Duodenal mucosa (tissue), 2 donors: ENCODE measurements at regions not wholly inside any gene's neighbourhood (a gene's known extent, or its start where the extent isn't known, plus 50 kb on each side); places are given as distances from the start of the nearest gene placed in this dataset.

Experiments used
- H3K27ac ChIP-seq: one replicate; pipeline ENCODE4 v1.7.0; 2013; ENCODE audit warnings: low read depth, low read length
- H3K27me3 ChIP-seq, 2 donors: one replicate each; pipeline ENCODE4 v1.7.0; 2013; ENCODE audit warnings: low read length in 2 of 2, control low read depth in 1 of 2; ENCODE audit not compliant: insufficient read depth in 2 of 2, control insufficient read depth in 1 of 2
- H3K36me3 ChIP-seq, 2 donors: one replicate each; pipeline ENCODE4 v1.7.0; 2013; ENCODE audit warnings: low read length in 2 of 2, control low read depth in 1 of 2; ENCODE audit not compliant: insufficient read depth in 2 of 2, control insufficient read depth in 1 of 2
- H3K4me1 ChIP-seq, 2 donors: one replicate each; pipeline ENCODE4 v1.7.0; 2013; ENCODE audit warnings: low read length in 2 of 2, control low read depth in 1 of 2; ENCODE audit not compliant: insufficient read depth in 2 of 2, control insufficient read depth in 1 of 2
- H3K4me3 ChIP-seq, 2 donors: one replicate each; pipeline ENCODE4 v1.7.0; 2013; ENCODE audit warnings: low read length in 2 of 2, low read depth in 1 of 2
- H3K9ac ChIP-seq, 2 donors: one replicate each; pipeline ENCODE4 v1.7.0; 2013; ENCODE audit warnings: low read length in 2 of 2, low read depth in 1 of 2
- H3K9me3 ChIP-seq, 2 donors: one replicate each; pipeline ENCODE4 v1.7.0; 2013; ENCODE audit warnings: low read length in 2 of 2, control low read depth in 1 of 2; ENCODE audit not compliant: control insufficient read depth in 1 of 2

DNA sequence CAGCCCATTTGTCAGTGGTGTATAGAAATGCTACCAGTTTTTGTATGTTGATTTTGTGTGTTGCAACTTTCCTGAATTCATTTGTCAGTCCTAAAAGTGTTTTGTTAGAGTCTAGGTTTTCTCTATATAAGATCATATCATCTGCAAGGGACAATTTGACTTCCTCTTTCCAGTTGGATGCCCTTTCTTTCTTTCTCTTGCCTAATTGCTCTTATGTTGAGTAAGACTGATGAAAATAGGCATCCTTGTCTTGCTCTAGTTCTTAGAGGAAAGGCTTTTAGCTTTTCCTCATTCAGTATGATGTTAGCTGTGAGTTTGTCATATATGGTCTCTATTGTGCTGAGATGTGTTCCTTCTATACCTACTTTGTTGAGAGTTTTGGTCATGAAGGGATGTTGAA is 161.7 kb upstream of the TPK1 start:
- Histone ChIP-seq H3K36me3 (no peaks in the 10 kb centered on the region), H3K9me3 (peaks cover 7 to 10% of the 10 kb centered on the region in 2 donors), H3K4me3 (no peak overlapping the region), H3K9ac (no peak overlapping the region), H3K27me3 (no peaks in the 10 kb centered on the region), H3K27ac (no peak overlapping the region), H3K4me1 (no peaks in the 10 kb centered on the region)

DNA sequence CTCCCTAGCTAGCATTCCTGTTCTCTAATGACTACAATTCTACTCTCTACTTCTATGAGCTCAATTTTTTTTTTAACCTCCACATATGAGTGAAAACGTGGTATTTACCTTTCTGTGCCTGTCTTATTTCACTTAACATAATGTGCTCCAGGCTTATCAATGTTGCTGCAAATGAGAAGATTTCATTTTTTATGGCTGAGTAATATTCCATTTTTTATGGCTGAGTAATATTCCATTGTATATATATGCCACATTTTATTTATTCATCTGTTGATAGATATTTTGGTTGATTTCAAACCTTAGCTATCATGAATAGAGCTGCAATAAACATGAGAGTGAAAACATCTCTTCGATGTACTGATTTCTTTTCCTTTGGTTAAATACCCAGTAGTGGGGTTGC is 159.6 kb upstream of the TPK1 start:
- Histone ChIP-seq H3K9ac (no peak overlapping the region), H3K4me1 (no peaks in the 10 kb centered on the region), H3K4me3 (no peak overlapping the region), H3K9me3 (peaks cover 6 to 7% of the 10 kb centered on the region in 2 donors), H3K27ac (no peak overlapping the region), H3K27me3 (no peaks in the 10 kb centered on the region), H3K36me3 (no peaks in the 10 kb centered on the region)

DNA sequence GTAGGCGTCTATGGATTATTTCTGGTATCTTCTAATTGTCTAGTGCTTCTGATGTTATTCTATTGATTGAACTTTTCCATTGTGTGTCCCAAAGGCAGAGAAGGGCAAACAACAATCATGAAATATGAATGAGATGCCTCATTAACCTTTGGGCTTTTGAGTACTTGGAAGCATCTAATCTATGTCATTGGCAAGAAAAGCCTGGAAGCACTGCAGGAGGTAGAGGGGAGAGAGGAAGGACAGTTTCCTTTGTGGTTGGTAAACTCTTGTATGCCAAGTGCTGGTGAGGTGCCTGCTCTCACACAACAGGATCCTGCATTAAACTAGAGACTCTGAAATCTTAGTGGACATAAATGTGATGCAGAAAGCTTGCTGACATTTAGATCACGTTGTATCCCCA is 155.2 kb upstream of the TPK1 start:
- Histone ChIP-seq H3K4me1 (no peaks in the 10 kb centered on the region), H3K9ac (no peak overlapping the region), H3K27me3 (no peaks in the 10 kb centered on the region), H3K36me3 (no peaks in the 10 kb centered on the region), H3K4me3 (no peak overlapping the region), H3K9me3 (no peaks in the 10 kb centered on the region), H3K27ac (no peak overlapping the region)

DNA sequence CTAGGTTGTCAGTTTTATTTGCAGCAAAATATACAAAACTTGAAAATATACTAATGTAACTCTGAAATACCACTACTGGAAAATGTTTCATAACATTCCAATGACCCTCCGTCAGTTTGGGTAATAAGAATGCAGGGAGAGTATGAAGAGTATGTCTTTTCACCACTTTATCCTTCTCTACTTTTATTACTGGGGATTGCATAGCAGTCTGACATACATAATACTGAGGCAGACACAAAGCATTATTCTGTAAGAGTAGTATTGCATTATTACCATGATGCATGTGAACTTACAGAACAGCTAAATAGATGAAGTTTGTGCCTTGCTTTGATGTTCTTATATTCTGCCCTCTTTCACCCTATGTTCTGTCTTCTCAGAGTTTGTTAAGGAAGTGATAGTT is 151.8 kb upstream of the TPK1 start:
- Histone ChIP-seq H3K9ac (no peak overlapping the region), H3K27me3 (no peaks in the 10 kb centered on the region), H3K4me3 (no peak overlapping the region), H3K9me3 (no peaks in the 10 kb centered on the region), H3K36me3 (no peaks in the 10 kb centered on the region), H3K4me1 (no peaks in the 10 kb centered on the region), H3K27ac (no peak overlapping the region)

DNA sequence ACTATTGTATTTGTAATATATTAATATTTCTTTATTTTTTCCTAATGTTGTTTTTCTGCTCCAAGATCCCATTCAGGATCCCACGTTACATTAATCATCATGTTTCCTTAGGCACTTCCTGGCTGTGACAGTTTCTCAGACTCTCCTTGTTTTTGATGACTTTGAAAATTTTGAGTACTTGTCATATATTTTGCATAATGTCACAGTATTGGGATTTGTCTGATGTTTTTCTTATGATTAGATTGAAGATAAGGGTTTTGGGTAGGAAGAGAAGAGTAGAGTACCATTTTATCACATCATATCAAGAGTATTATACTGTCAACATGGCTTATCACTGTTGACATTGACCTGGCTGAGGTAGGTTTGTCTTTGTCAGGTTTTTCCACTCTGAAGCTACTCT is 146.3 kb upstream of the TPK1 start:
- no peaks in the 10 kb centered on the region for H3K27me3 ChIP-seq
- no peak overlapping the region for H3K9ac ChIP-seq
- H3K4me1 ChIP-seq = no peaks in the 10 kb centered on the region
- H3K27ac ChIP-seq = no peak overlapping the region
- H3K9me3 ChIP-seq = no peaks in the 10 kb centered on the region
- no peak overlapping the region for H3K4me3 ChIP-seq
- no peaks in the 10 kb centered on the region for H3K36me3 ChIP-seq

DNA sequence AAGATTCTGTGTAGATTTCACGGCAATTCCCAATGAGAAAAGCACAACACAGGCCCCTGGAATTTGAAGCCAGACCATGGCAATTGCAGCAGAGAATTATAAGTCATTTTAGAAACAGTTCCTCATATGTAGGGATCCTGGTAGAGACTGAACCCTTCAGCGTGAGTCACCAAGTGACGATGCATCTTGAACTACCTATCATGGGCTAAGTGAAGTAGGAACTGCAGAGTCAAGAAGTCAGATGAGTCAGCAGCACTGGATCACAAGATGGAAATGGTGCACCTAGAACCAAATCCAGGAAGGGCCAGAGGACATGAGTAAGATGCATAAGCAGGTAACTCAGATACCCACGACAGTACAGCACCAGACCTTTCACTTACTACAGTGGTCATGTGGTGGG is 140.0 kb upstream of the TPK1 start:
- Histone ChIP-seq H3K4me1 (no peaks in the 10 kb centered on the region), H3K36me3 (no peaks in the 10 kb centered on the region), H3K27me3 (no peaks in the 10 kb centered on the region), H3K9ac (no peak overlapping the region), H3K9me3 (no peaks in the 10 kb centered on the region), H3K27ac (no peak overlapping the region), H3K4me3 (no peak overlapping the region)

DNA sequence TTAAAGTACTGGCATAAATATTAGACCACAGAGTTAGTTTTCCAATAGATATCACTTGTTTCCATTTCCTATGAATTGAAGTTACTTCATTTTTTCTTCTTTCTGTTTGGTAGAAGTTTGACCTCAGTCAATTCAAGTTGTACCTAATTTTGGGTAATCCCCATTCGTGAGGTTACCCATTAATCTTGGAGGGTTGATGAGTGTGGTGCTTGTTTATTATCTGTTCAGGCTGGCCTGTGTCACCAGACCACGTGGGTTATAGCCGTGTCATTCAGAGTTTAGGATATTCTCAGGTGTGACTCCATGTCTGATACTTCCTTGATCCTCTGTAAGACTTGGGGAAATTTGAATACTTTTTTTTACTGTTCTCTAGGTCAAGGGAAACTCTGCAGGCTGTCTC is 133.9 kb upstream of the TPK1 start:
- Histone ChIP-seq H3K27ac (no peak overlapping the region), H3K4me1 (no peaks in the 10 kb centered on the region), H3K27me3 (no peaks in the 10 kb centered on the region), H3K4me3 (no peak overlapping the region), H3K36me3 (no peaks in the 10 kb centered on the region), H3K9ac (no peak overlapping the region), H3K9me3 (no peaks in the 10 kb centered on the region)

DNA sequence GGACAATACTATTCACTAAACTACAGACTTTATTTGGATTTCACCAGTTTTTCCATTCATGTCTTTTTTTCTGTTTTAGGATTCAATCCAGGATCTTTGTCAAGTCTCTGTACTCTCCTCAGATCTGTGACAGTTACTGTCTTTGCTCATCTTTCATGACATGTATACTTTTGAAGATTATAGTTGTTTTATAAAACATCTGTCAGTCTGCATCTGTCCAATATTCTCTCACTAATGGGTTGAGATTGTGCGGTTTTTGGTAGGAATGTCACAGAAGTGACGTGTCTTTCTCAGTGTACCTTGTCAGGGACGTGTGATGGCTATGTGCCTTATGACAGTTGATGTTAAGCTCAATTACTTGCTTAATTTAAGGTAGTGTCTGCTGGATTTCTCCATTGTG is 124.9 kb upstream of the TPK1 start:
- H3K4me3 ChIP-seq = no peak overlapping the region
- H3K9ac ChIP-seq = no peak overlapping the region
- H3K9me3 ChIP-seq = no peaks in the 10 kb centered on the region
- no peaks in the 10 kb centered on the region for H3K36me3 ChIP-seq
- no peaks in the 10 kb centered on the region for H3K27me3 ChIP-seq
- no peaks in the 10 kb centered on the region for H3K4me1 ChIP-seq
- H3K27ac ChIP-seq = no peak overlapping the region

DNA sequence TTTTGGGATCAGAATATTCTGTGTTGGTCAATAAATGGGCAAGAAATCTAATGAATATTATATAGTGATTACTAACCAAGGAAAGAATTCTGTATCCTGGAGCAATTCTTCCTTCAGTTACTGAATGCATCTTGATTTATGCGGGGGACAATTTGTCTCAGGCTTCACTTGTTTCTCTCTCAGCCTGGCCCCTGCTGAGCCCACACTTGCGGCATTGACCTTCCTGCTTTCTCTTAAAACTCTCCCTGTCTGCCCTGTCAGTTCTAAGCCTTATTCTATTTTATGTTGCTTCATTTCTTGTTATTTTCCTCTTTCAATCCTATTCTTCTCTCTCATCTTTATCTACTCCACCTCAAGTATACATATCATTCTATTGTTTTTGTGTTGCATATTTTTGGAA is 122.1 kb upstream of the TPK1 start:
- Histone ChIP-seq H3K27ac (no peak overlapping the region), H3K36me3 (no peaks in the 10 kb centered on the region), H3K4me3 (no peak overlapping the region)

DNA sequence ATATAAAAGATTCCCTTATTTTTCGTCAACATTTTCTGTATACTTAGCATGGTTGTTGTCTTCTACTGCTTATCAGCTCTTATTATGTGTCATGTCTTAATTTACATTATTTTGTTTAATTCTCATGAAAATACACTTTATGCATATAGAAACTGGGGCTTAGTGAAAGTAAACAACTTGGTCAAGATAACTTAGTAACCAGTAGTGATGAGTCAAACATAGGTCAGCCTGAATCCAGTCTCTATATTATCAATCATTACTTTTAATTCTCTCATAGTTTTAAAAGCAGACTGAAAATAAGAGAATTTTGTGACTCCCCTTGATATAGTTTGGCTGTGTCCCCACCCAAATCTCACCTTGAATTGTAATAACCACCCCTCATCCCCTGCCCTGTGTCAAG is 119.6 kb upstream of the TPK1 start:
- Histone ChIP-seq H3K4me3 (no peak overlapping the region), H3K27me3 (no peaks in the 10 kb centered on the region), H3K36me3 (no peaks in the 10 kb centered on the region), H3K27ac (no peak overlapping the region), H3K4me1 (no peaks in the 10 kb centered on the region), H3K9me3 (no peaks in the 10 kb centered on the region), H3K9ac (no peak overlapping the region)

More for the DNA sequence above, 122.1 kb upstream of the TPK1 start:
- Histone ChIP-seq H3K4me1 (no peaks in the 10 kb centered on the region), H3K9me3 (no peaks in the 10 kb centered on the region), H3K27me3 (no peaks in the 10 kb centered on the region), H3K9ac (no peak overlapping the region)

- Histone ChIP-seq H3K9me3 (no peaks in the 10 kb centered on the region), H3K9ac (no peak overlapping the region), H3K4me1 (no peaks in the 10 kb centered on the region), H3K36me3 (no peaks in the 10 kb centered on the region), H3K4me3 (no peak overlapping the region), H3K27ac (no peak overlapping the region), H3K27me3 (no peaks in the 10 kb centered on the region)
These were observed 105.3 kb upstream of the TPK1 start for GRCh38 chr7:144941127-144941526.
